GM23248 (cell line): ENCODE measurements at regions not wholly inside any gene's neighbourhood (a gene's known extent, or its start where the extent isn't known, plus 50 kb on each side); places are given as distances from the start of the nearest gene placed in this dataset.
"Not testable (repeated sequence)": the region's sequence is repeated elsewhere in the genome, so short reads cannot be mapped to it uniquely, and the experiment has no call there.

Experiments
- EZH2 ChIP-seq: fragments of 200-600 bp; sonication (generic); IDR thresholded peaks from 2 replicates; pipeline ENCODE4 v1.6.1; 2018; ENCODE audit warnings: antibody characterized with exemption, mild to moderate bottlenecking; ENCODE audit not compliant: insufficient read depth, poor library complexity, severe bottlenecking
- EZH2phosphoT487 ChIP-seq: fragments of 200-600 bp; sonication (generic); IDR thresholded peaks from 2 replicates; pipeline ENCODE4 v1.6.1; 2018; ENCODE audit warnings: antibody characterized with exemption, moderate library complexity, mild to moderate bottlenecking, low read depth; ENCODE audit not compliant: insufficient read depth

GRCh38 chr20:64328595-64329250, 73.2 kb downstream of the PCMTD2 start:
- not testable (repeated sequence) for TF ChIP-seq EZH2phosphoT487, EZH2
